Omental fat pad (tissue), 3 donors: ENCODE measurements at regions not wholly inside any gene's neighbourhood (a gene's known extent, or its start where the extent isn't known, plus 50 kb on each side); places are given as distances from the start of the nearest gene placed in this dataset.

Source experiments
- ATAC-seq: fragments of 150-250 bp; one replicate; pipeline ENCODE4 v1.9.1; 2016; ENCODE audit warnings: mild to moderate bottlenecking, moderate library complexity; ENCODE audit not compliant: low FRiP score
- DNase-seq: peaks from one replicate; pipeline ENCODE4 v3.0.0-alpha.2; 2019; ENCODE audit warnings: low spot score
- TF ChIP-seq, protein P1 (sequence below), 3 donors: fragments of 450-650 bp; IDR thresholded peaks; one replicate each; pipeline ENCODE4 v1.5.1; 2016 to 2017; ENCODE audit warnings: antibody characterized with exemption in 3 of 3, mild to moderate bottlenecking in 3 of 3, moderate library complexity in 2 of 3

DNA sequence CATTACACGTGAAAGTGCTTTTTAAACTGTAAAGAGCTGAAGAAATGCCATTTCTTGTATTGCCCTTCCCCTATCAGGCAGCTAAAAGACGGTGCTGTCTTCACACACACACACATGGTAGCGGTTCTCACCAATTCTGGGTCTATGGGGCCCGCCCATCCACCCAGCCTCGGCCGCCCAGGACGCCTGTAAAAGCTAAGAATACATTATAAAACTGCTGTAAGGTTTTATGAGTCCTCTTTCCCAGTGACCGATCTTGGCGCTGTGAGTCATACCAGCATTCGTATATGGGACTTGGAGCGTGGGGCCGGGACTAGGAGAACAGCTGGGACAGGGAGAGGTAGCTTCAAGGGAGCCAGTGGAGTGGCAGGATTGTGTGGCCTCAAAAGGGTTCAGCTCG lies 149.7 kb upstream of the CADM1 start:
- DNase-seq: no peak
- TF ChIP-seq, protein P1, sequence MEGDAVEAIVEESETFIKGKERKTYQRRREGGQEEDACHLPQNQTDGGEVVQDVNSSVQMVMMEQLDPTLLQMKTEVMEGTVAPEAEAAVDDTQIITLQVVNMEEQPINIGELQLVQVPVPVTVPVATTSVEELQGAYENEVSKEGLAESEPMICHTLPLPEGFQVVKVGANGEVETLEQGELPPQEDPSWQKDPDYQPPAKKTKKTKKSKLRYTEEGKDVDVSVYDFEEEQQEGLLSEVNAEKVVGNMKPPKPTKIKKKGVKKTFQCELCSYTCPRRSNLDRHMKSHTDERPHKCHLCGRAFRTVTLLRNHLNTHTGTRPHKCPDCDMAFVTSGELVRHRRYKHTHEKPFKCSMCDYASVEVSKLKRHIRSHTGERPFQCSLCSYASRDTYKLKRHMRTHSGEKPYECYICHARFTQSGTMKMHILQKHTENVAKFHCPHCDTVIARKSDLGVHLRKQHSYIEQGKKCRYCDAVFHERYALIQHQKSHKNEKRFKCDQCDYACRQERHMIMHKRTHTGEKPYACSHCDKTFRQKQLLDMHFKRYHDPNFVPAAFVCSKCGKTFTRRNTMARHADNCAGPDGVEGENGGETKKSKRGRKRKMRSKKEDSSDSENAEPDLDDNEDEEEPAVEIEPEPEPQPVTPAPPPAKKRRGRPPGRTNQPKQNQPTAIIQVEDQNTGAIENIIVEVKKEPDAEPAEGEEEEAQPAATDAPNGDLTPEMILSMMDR (IDR thresholded peaks at IDR 0.05): no peak
- ATAC-seq: no peak

DNA sequence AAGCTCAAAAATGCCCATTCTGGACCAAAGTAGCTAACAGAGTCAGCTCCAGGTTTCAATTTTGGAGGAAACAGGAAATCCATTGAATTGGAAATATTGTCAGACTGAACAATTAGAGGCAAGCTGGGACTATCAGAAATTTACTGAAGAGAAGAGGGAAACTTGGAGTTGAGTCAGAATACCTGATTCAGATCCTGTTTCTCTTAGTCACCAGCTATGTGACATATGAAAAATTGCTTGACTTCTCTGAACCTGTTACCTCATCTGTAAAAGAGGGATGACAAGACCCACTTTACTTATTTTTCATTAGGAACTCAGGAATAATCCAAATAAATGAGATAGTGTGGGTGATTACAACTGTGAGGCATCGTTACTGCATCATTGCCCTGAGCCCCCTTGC lies 148.9 kb upstream of the CADM1 start:
- ATAC-seq: no peak
- DNase-seq: no peak
- TF ChIP-seq, protein P1 (IDR thresholded peaks at IDR 0.05): no peak

DNA sequence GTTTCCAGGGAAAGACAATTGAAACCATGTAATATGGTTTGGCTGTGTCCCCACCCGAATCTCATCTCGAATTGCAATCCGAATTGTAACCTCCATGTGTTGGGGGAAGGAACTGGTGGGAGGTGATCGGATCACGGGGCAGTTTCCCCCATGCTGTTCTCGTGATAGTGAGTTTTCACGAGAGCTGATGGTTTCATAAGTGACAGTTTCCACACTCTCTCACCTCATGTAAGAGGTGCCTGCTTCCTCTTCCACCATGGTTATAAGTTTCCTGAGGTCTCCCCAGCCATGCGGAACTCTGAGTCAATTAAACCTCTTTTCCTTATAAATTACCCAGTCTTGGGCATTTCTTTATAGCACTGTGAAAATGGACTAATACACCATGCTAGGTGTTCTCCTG lies 148.3 kb upstream of the CADM1 start:
- TF ChIP-seq, protein P1 (IDR thresholded peaks at IDR 0.05): no peak
- DNase-seq (no peak), ATAC-seq (no peak)

DNA sequence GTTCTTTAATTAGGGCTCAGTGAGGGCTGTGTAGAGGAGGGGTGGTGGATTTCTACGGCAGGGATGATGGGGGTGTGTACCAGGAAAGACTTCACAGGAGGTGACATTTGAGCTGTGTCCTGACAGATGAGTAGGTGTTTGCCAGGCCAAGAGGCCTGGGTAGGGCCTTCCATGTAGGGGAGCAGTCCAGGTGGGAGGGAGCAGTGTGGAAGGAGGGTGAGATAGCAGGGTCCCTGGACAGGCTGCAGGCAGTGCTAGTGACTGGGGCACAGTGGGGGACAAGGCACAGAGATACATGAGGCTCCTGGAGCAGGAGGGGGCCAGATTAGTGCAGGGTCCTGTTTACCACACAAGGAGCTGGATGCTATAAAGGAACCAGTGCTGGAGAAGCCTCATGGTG lies 147.9 kb upstream of the CADM1 start:
- DNase-seq (no peak), ATAC-seq (no peak)

DNA sequence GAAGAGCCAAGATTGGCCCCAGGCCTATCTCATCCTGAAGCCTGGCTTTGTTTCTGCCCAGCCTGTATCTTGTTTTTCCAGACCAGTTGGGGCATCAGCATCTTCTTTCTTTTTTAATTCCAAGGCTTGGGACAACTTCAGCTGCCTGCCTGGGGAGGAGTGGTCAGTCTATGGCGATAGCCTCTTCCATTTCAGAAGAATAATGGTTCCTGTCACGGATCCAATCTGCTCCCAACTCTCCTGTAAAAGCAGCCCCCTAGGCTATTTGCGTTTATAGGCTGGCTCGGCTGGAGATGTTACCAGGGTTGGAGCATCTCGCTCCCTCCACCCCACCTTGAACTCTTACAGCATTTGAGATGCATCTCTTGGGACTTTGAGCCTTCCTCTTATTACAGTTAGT lies 145.2 kb upstream of the CADM1 start:
- DNase-seq: no peak
- no peak for ATAC-seq
- TF ChIP-seq, protein P1 (IDR thresholded peaks at IDR 0.05): no peak

More for the DNA sequence above, 147.9 kb upstream of the CADM1 start:
- TF ChIP-seq, protein P1 (IDR thresholded peaks at IDR 0.05): no peak

DNA sequence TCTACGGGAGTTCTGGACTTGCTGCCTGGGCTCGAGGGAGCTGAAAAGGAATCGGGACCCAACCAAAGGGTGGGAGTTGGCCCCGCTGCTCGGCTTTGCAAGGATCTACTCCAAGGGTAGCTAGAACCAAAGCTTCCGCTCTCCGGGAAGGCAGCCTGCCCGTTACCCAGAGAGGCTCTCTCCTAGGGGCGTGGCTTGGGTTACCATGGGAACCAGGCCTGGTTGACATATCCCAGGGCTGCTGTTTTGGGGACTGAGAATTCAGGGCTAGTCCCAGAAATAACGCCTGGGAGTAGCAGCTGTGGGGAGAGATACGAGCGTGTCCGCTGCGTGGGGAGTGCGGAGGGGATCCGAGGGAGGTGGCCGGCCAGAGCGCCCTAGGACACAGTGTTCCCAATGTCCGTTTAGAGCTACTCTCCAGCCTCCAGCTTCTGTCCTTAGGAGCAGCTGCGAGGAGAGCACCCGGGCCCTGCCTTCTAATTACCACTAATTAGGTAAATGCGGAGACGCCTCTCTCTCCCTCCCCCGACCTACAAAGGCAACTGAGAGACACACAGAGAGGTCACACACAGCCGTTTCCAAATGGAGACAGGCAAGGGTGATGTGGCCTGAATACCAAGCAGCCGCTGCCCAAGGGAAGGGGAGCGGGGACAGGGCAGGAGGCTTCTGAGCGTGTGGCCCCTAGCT lies 141.6 kb upstream of the CADM1 start:
- DNase-seq: no peak
- no peak for ATAC-seq
- TF ChIP-seq, protein P1 (IDR thresholded peaks at IDR 0.05): no peak

DNA sequence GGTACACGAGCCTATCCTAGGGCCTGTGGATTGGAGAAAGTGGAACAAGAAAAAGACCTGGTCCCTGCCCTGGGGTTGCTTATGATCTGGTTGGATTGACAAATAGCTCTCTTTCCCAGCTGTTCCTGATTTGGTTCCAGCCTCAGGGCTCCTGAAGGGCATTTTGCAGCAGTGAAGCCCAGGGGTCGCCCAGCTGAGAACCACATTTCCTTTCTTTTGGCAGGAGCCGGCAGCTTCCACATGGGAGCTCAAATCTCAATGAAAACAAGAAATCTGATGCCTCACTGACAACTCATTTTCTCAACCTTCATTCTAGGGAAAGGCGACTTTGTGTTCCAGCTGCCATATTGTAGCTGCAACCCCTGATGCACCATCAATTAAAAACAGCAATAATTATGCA lies 140.6 kb upstream of the CADM1 start:
- ATAC-seq (no peak), DNase-seq (no peak)
- TF ChIP-seq, protein P1 (IDR thresholded peaks at IDR 0.05): no peak
